ENCODE measurements at regions not wholly inside any gene's neighbourhood (a gene's known extent, or its start where the extent isn't known, plus 50 kb on each side); places are given as distances from the start of the nearest gene placed in this dataset.
"Not testable (repeated sequence)": the region's sequence is repeated elsewhere in the genome, so short reads cannot be mapped to it uniquely, and the experiment has no call there.

- Histone ChIP-seq H3K27me3 (ENCODE audit: control insufficient read depth, insufficient read depth, low read length) (peaks cover 2% of the 10 kb centered on the region), H3K9me3 (ENCODE audit: control insufficient read depth, low read depth, low read length) (no peaks in the 10 kb centered on the region), H3K27ac (ENCODE audit: low read length) (no peak overlapping the region), H3K4me3 (ENCODE audit: low read length) (no peak overlapping the region), H3K4me1 (ENCODE audit: control insufficient read depth, insufficient read depth, low read length) (no peaks in the 10 kb centered on the region), H3K36me3 (ENCODE audit: control insufficient read depth, insufficient read depth, low read length) (no peaks in the 10 kb centered on the region)
- no CpG with 5 or more reads among the region's 1 CpG for WGBS (ENCODE audit: insufficient coverage, low lambda C conversion rate)
- DNase-seq: no peak
Measured at GRCh38 chr6:159527351-159527750, 165.7 kb downstream of the SOD2 start.

- peaks cover 2% of the 10 kb centered on the region for H3K27me3 ChIP-seq (ENCODE audit: control insufficient read depth, insufficient read depth, low read length)
- no peak overlapping the region for H3K4me3 ChIP-seq (ENCODE audit: low read length)
- no peaks in the 10 kb centered on the region for H3K4me1 ChIP-seq (ENCODE audit: control insufficient read depth, insufficient read depth, low read length)
- H3K9me3 ChIP-seq (ENCODE audit: control insufficient read depth, low read depth, low read length): no peaks in the 10 kb centered on the region
- H3K27ac ChIP-seq (ENCODE audit: low read length): no peak overlapping the region
- H3K36me3 ChIP-seq (ENCODE audit: control insufficient read depth, insufficient read depth, low read length): no peaks in the 10 kb centered on the region
- no peak for DNase-seq
- WGBS (ENCODE audit: insufficient coverage, low lambda C conversion rate): 100% methylated on average over 1 of the region's 9 CpGs
Measured at GRCh38 chr6:159525445-159526025, 167.5 kb downstream of the SOD2 start.

- Histone ChIP-seq H3K4me3 (ENCODE audit: low read length) (no peak overlapping the region), H3K27ac (ENCODE audit: low read length) (no peak overlapping the region), H3K36me3 (ENCODE audit: control insufficient read depth, insufficient read depth, low read length) (no peaks in the 10 kb centered on the region), H3K4me1 (ENCODE audit: control insufficient read depth, insufficient read depth, low read length) (no peaks in the 10 kb centered on the region), H3K27me3 (ENCODE audit: control insufficient read depth, insufficient read depth, low read length) (peaks cover 2% of the 10 kb centered on the region), H3K9me3 (ENCODE audit: control insufficient read depth, low read depth, low read length) (no peaks in the 10 kb centered on the region)
- WGBS (ENCODE audit: insufficient coverage, low lambda C conversion rate): 82% methylated on average over 3 of the region's 4 CpGs
- DNase-seq: no peak
Measured at GRCh38 chr6:159522877-159523547, 170.0 kb downstream of the SOD2 start.

- H3K27me3 ChIP-seq (ENCODE audit: control insufficient read depth, insufficient read depth, low read length): peaks cover 2% of the 10 kb centered on the region
- no peaks in the 10 kb centered on the region for H3K4me1 ChIP-seq (ENCODE audit: control insufficient read depth, insufficient read depth, low read length)
- no peak overlapping the region for H3K27ac ChIP-seq (ENCODE audit: low read length)
- DNase-seq: no peak
- no peak overlapping the region for H3K4me3 ChIP-seq (ENCODE audit: low read length)
- H3K36me3 ChIP-seq (ENCODE audit: control insufficient read depth, insufficient read depth, low read length): no peaks in the 10 kb centered on the region
- H3K9me3 ChIP-seq (ENCODE audit: control insufficient read depth, low read depth, low read length): no peaks in the 10 kb centered on the region
Measured at GRCh38 chr6:159521962-159522361, 171.1 kb downstream of the SOD2 start.

GRCh38 chr6:159520002-159520401, 173.0 kb downstream of the SOD2 start:
- Histone ChIP-seq H3K4me1 (ENCODE audit: control insufficient read depth, insufficient read depth, low read length) (no peaks in the 10 kb centered on the region), H3K36me3 (ENCODE audit: control insufficient read depth, insufficient read depth, low read length) (no peaks in the 10 kb centered on the region), H3K27me3 (ENCODE audit: control insufficient read depth, insufficient read depth, low read length) (no peaks in the 10 kb centered on the region), H3K4me3 (ENCODE audit: low read length) (no peak overlapping the region), H3K9me3 (ENCODE audit: control insufficient read depth, low read depth, low read length) (peaks cover 3% of the 10 kb centered on the region), H3K27ac (ENCODE audit: low read length) (no peak overlapping the region)
- no peak for DNase-seq

GRCh38 chr6:159515811-159516210, 177.2 kb downstream of the SOD2 start:
- H3K4me1 ChIP-seq (ENCODE audit: control insufficient read depth, insufficient read depth, low read length); DNase-seq; H3K27me3 ChIP-seq (ENCODE audit: control insufficient read depth, insufficient read depth, low read length); H3K36me3 ChIP-seq (ENCODE audit: control insufficient read depth, insufficient read depth, low read length); H3K4me3 ChIP-seq (ENCODE audit: low read length); H3K9me3 ChIP-seq (ENCODE audit: control insufficient read depth, low read depth, low read length); H3K27ac ChIP-seq (ENCODE audit: low read length): not testable (repeated sequence)
- 100% methylated on average over 2 of the region's 3 CpGs for WGBS (ENCODE audit: insufficient coverage, low lambda C conversion rate)

GRCh38 chr6:159513914-159514313, 179.1 kb downstream of the SOD2 start:
- Histone ChIP-seq H3K27me3 (ENCODE audit: control insufficient read depth, insufficient read depth, low read length) (no peaks in the 10 kb centered on the region), H3K9me3 (ENCODE audit: control insufficient read depth, low read depth, low read length) (peaks cover 3% of the 10 kb centered on the region), H3K27ac (ENCODE audit: low read length) (no peak overlapping the region), H3K4me1 (ENCODE audit: control insufficient read depth, insufficient read depth, low read length) (no peaks in the 10 kb centered on the region), H3K4me3 (ENCODE audit: low read length) (no peak overlapping the region), H3K36me3 (ENCODE audit: control insufficient read depth, insufficient read depth, low read length) (no peaks in the 10 kb centered on the region)
- no peak for DNase-seq
- WGBS (ENCODE audit: insufficient coverage, low lambda C conversion rate): no CpG with 5 or more reads among the region's 2 CpGs

GRCh38 chr6:159513074-159513720, 179.8 kb downstream of the SOD2 start:
- no peak for DNase-seq
- Histone ChIP-seq H3K9me3 (ENCODE audit: control insufficient read depth, low read depth, low read length) (peaks cover 3% of the 10 kb centered on the region), H3K4me3 (ENCODE audit: low read length) (no peak overlapping the region), H3K27me3 (ENCODE audit: control insufficient read depth, insufficient read depth, low read length) (no peaks in the 10 kb centered on the region), H3K4me1 (ENCODE audit: control insufficient read depth, insufficient read depth, low read length) (no peaks in the 10 kb centered on the region), H3K27ac (ENCODE audit: low read length) (no peak overlapping the region), H3K36me3 (ENCODE audit: control insufficient read depth, insufficient read depth, low read length) (no peaks in the 10 kb centered on the region)
- WGBS (ENCODE audit: insufficient coverage, low lambda C conversion rate): no CpG with 5 or more reads among the region's 7 CpGs

- WGBS (ENCODE audit: insufficient coverage, low lambda C conversion rate): no CpG with 5 or more reads among the region's 2 CpGs
- H3K9me3 ChIP-seq (ENCODE audit: control insufficient read depth, low read depth, low read length): peaks cover 3% of the 10 kb centered on the region
- no peak for DNase-seq
- H3K27ac ChIP-seq (ENCODE audit: low read length): no peak overlapping the region
- no peaks in the 10 kb centered on the region for H3K27me3 ChIP-seq (ENCODE audit: control insufficient read depth, insufficient read depth, low read length)
- no peak overlapping the region for H3K4me3 ChIP-seq (ENCODE audit: low read length)
- H3K4me1 ChIP-seq (ENCODE audit: control insufficient read depth, insufficient read depth, low read length): no peaks in the 10 kb centered on the region
- H3K36me3 ChIP-seq (ENCODE audit: control insufficient read depth, insufficient read depth, low read length): no peaks in the 10 kb centered on the region
Measured at GRCh38 chr6:159512571-159512970, 180.5 kb downstream of the SOD2 start.

GRCh38 chr6:159512104-159512503, 180.9 kb downstream of the SOD2 start:
- Histone ChIP-seq H3K36me3 (ENCODE audit: control insufficient read depth, insufficient read depth, low read length) (no peaks in the 10 kb centered on the region), H3K4me3 (ENCODE audit: low read length) (no peak overlapping the region), H3K27ac (ENCODE audit: low read length) (no peak overlapping the region), H3K4me1 (ENCODE audit: control insufficient read depth, insufficient read depth, low read length) (no peaks in the 10 kb centered on the region), H3K9me3 (ENCODE audit: control insufficient read depth, low read depth, low read length) (peaks cover 3% of the 10 kb centered on the region), H3K27me3 (ENCODE audit: control insufficient read depth, insufficient read depth, low read length) (no peaks in the 10 kb centered on the region)
- no peak for DNase-seq
- 100% methylated on average over 2 of the region's 2 CpGs for WGBS (ENCODE audit: insufficient coverage, low lambda C conversion rate)

GRCh38 chr6:159510141-159510540, 182.9 kb downstream of the SOD2 start:
- DNase-seq: no peak
- Histone ChIP-seq H3K27me3 (ENCODE audit: control insufficient read depth, insufficient read depth, low read length) (no peaks in the 10 kb centered on the region), H3K27ac (ENCODE audit: low read length) (no peak overlapping the region), H3K4me3 (ENCODE audit: low read length) (no peak overlapping the region), H3K36me3 (ENCODE audit: control insufficient read depth, insufficient read depth, low read length) (no peaks in the 10 kb centered on the region), H3K4me1 (ENCODE audit: control insufficient read depth, insufficient read depth, low read length) (no peaks in the 10 kb centered on the region), H3K9me3 (ENCODE audit: control insufficient read depth, low read depth, low read length) (no peaks in the 10 kb centered on the region)
- WGBS (ENCODE audit: insufficient coverage, low lambda C conversion rate): no CpG with 5 or more reads among the region's 8 CpGs

Measured in large intestine (tissue), 3 donors.